Adrenal gland (tissue), 5 donors: ENCODE measurements at regions not wholly inside any gene's neighbourhood (a gene's known extent, or its start where the extent isn't known, plus 50 kb on each side); places are given as distances from the start of the nearest gene placed in this dataset.

ENCODE experiments used
- CTCF ChIP-seq, 6 experiments: fragments of 450-650 bp in 4 of 6; fragments of 200-600 bp in 2 of 6; sonication (generic) in 1 of 6; IDR thresholded peaks; 1 replicate in 5 of 6; 2 replicates in 1 of 6; pipeline versions ENCODE4 v1.5.1 to v1.8.0; 2016 to 2021; ENCODE audit warnings: antibody characterized with exemption in 6 of 6, mild to moderate bottlenecking in 2 of 6, moderate library complexity in 1 of 6
- POLR2A ChIP-seq, 2 donors: fragments of 450-650 bp; IDR thresholded peaks; one replicate each; pipeline ENCODE4 v1.6.1; 2017; ENCODE audit warnings: antibody characterized with exemption in 2 of 2, mild to moderate bottlenecking in 2 of 2, moderate library complexity in 1 of 2
- donor health status: DM: no; HTN: no; CAD: no.

DNA sequence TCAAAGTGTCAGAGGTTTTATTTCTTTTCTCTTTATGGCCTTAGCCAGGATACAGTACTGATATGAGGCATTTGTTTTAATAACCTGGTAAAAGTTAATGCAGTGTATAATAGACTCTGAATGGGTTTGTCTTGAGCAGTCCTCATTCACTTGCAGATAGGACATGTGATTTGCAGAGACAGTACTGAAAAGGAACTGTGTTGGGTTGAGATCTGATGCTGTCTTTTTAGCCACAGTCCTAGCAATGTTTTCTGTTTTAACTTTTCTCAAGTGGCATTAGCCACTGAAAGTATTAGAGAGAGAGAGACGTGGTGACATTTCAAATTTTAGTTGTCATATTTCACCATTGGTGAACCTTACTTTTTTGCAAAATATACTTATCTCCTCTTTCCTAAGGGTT is 547.2 kb upstream of the MAN1A1 start:
- TF ChIP-seq CTCF (IDR thresholded peaks at IDR 0.05) (no peak), POLR2A (IDR thresholded peaks at IDR 0.05) (no peak)
